ENCODE measurements at regions not wholly inside any gene's neighbourhood (a gene's known extent, or its start where the extent isn't known, plus 50 kb on each side); places are given as distances from the start of the nearest gene placed in this dataset.

- Histone ChIP-seq H3K36me3 (no peaks in the 10 kb centered on the region), H3K9me3 (no peaks in the 10 kb centered on the region), H3K27me3 (no peaks in the 10 kb centered on the region), H3K4me3 (no peak overlapping the region), H3K27ac (no peak overlapping the region), H3K4me1 (no peaks in the 10 kb centered on the region), H3K9ac (ENCODE audit: low read depth in 2 of 2, low read length in 2 of 2) (no peak overlapping the region)
- TF ChIP-seq, protein P1, sequence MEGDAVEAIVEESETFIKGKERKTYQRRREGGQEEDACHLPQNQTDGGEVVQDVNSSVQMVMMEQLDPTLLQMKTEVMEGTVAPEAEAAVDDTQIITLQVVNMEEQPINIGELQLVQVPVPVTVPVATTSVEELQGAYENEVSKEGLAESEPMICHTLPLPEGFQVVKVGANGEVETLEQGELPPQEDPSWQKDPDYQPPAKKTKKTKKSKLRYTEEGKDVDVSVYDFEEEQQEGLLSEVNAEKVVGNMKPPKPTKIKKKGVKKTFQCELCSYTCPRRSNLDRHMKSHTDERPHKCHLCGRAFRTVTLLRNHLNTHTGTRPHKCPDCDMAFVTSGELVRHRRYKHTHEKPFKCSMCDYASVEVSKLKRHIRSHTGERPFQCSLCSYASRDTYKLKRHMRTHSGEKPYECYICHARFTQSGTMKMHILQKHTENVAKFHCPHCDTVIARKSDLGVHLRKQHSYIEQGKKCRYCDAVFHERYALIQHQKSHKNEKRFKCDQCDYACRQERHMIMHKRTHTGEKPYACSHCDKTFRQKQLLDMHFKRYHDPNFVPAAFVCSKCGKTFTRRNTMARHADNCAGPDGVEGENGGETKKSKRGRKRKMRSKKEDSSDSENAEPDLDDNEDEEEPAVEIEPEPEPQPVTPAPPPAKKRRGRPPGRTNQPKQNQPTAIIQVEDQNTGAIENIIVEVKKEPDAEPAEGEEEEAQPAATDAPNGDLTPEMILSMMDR (IDR thresholded peaks at IDR 0.05): no peak
- DNase-seq: no peak
- intact Hi-C loops (cut with DNase I): no loop called here
These were observed 115.3 kb upstream of the MLIP start for GRCh38 chr6:53995935-53996334.

DNA sequence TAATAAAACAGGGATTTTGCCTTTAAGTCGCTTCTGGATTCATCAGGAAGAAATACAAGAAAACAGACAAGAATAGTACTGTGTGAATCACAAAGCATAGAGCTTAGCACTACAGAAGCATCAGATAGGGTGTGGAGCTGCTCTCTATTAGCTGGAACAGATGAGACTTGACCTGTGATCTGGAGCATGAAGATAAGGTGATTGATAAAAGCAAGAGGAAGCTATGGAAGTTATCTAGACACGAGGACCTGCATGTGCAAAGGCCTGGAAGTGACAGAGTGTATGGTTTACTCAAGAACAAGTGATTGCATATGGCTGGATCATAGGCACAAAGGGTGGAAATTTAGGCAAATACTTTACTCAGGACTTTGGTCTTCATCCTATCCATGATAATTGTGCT, 112.9 kb upstream of the MLIP start:
- Histone ChIP-seq H3K4me3 (no peak overlapping the region), H3K9ac (ENCODE audit: low read depth in 2 of 2, low read length in 2 of 2) (no peak overlapping the region), H3K27me3 (no peaks in the 10 kb centered on the region), H3K27ac (no peak overlapping the region), H3K4me1 (no peaks in the 10 kb centered on the region), H3K9me3 (no peaks in the 10 kb centered on the region), H3K36me3 (no peaks in the 10 kb centered on the region)
- DNase-seq: no peak
- intact Hi-C loops (cut with DNase I): no loop called here
- TF ChIP-seq, protein P1 (IDR thresholded peaks at IDR 0.05): no peak

DNA sequence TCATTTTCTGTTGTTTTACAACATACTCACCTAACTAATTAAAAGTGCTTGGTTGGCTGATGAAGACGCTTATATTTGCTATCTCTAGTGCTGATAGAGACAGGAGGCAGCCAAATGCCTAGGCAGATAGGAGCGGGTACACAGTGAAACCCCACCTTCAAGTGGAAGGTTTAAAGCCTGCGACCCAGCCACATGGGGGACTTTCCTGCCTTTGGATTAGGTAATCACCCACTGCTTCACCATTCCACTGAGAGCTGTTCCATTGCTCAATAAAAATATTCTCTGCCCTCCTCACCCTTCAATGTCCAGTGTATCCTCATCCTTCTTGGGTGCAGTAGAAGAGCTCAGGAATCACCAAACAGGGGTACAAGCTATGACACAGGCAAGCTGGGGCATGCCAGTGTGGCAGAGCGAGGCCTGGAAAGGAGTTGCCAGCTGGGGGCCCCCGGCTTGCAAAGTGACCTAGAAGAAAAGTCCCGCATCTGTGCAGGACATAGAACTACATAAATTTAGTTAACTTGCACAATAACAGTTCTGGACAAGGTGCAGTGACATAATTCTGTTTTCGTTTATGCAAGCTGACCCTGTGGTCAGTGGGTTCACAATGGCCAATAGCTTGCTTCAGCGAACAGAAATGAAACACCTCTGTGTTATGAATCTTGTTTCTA, 112.0 kb upstream of the MLIP start:
- H3K9ac ChIP-seq (ENCODE audit: low read depth in 2 of 2, low read length in 2 of 2): no peak overlapping the region
- H3K36me3 ChIP-seq: no peaks in the 10 kb centered on the region
- H3K4me3 ChIP-seq: no peak overlapping the region
- no peaks in the 10 kb centered on the region for H3K27me3 ChIP-seq
- no peak for DNase-seq
- H3K9me3 ChIP-seq: no peaks in the 10 kb centered on the region
- TF ChIP-seq, protein P1 (IDR thresholded peaks at IDR 0.05): no peak
- intact Hi-C loops (cut with DNase I): no loop called here
- H3K4me1 ChIP-seq: no peaks in the 10 kb centered on the region
- H3K27ac ChIP-seq: no peak overlapping the region

GRCh38 chr6:54002116-54002515, 109.1 kb upstream of the MLIP start:
- H3K4me1 ChIP-seq: no peaks in the 10 kb centered on the region
- intact Hi-C loops (cut with DNase I): no loop called here
- no peak overlapping the region for H3K4me3 ChIP-seq
- no peaks in the 10 kb centered on the region for H3K36me3 ChIP-seq
- no peak for DNase-seq
- no peak overlapping the region for H3K9ac ChIP-seq (ENCODE audit: low read depth in 2 of 2, low read length in 2 of 2)
- H3K27me3 ChIP-seq: no peaks in the 10 kb centered on the region
- H3K9me3 ChIP-seq: no peaks in the 10 kb centered on the region
- TF ChIP-seq, protein P1 (IDR thresholded peaks at IDR 0.05): no peak
- H3K27ac ChIP-seq: no peak overlapping the region

DNA sequence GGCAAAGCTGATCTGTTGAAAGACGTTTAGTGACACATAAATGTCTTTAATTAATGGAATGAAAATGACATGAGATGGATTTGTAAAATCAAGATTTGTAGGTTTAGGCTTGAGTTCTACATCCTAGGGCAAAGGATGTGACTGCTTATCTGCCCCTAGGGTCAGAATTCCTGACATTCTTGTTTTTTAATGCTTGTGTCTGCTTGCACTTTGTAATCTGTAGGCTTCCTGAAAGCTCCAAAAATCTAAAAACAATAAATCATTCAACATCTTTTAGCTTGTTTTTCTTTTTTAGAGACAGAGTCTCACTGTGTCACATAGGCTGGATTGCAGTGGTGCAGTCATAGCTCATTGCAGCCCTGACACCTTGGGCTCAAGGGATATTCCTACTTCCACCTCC, 107.9 kb upstream of the MLIP start:
- H3K9me3 ChIP-seq: no peaks in the 10 kb centered on the region
- no peaks in the 10 kb centered on the region for H3K36me3 ChIP-seq
- TF ChIP-seq, protein P1 (IDR thresholded peaks at IDR 0.05): no peak
- intact Hi-C loops (cut with DNase I): no loop called here
- no peak overlapping the region for H3K27ac ChIP-seq
- no peak overlapping the region for H3K9ac ChIP-seq (ENCODE audit: low read depth in 2 of 2, low read length in 2 of 2)
- H3K4me3 ChIP-seq: no peak overlapping the region
- no peaks in the 10 kb centered on the region for H3K27me3 ChIP-seq
- DNase-seq: no peak
- H3K4me1 ChIP-seq: no peaks in the 10 kb centered on the region
